ENCODE measurements at regions not wholly inside any gene's neighbourhood (a gene's known extent, or its start where the extent isn't known, plus 50 kb on each side); places are given as distances from the start of the nearest gene placed in this dataset.

- no peak for TF ChIP-seq CTCF (IDR thresholded peaks at IDR 0.05)
- TF ChIP-seq POLR2AphosphoS5 (IDR thresholded peaks at IDR 0.05), result no peak
- no peak for TF ChIP-seq POLR2A (IDR thresholded peaks at IDR 0.05)
- TF ChIP-seq EP300 (IDR thresholded peaks at IDR 0.05), result no peak
These were observed 268.8 kb upstream of the IRX1 start for GRCh38 chr5:3326841-3327232.
